Panc1 (cell line): ENCODE measurements at regions not wholly inside any gene's neighbourhood (a gene's known extent, or its start where the extent isn't known, plus 50 kb on each side); places are given as distances from the start of the nearest gene placed in this dataset.

Source experiments
- CTCF ChIP-seq: fragments of 450-650 bp; IDR thresholded peaks from 2 replicates; pipeline ENCODE4 v1.5.1; 2017; ENCODE audit warnings: mild to moderate bottlenecking
- POLR2AphosphoS5 ChIP-seq: IDR thresholded peaks from 2 replicates; pipeline ENCODE4 v1.6.1; 2012; ENCODE audit warnings: mild to moderate bottlenecking, low read depth, low read length, moderate library complexity

DNA sequence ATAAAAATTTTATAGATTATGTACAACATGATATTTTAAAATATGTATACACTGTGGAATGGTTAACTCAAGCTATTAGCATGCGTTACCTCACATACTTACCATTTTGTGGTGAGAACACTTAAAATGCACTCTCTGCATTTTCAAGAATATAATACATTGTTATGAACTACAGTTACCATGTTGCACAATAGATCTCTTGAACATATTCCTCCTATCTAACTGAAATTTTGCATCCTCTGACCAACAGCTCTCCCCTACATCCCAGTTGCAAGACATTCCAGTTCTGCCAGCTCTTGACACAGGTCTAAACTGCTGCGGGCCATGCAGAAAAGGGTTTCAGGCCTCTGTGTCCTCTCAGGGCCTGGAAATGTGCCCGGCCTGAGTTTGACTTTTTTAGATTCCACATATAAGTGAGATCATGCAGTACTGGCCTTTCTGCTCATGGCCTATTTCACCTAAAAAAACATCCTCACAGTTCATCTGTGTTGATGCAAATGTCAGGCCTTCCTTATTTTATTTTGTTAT, 113.7 kb downstream of the CDCA7 start:
- TF ChIP-seq CTCF (no peak), POLR2AphosphoS5 (no peak)
